HG03196 (cell line): ENCODE measurements at regions not wholly inside any gene's neighbourhood (a gene's known extent, or its start where the extent isn't known, plus 50 kb on each side); places are given as distances from the start of the nearest gene placed in this dataset.
"Not testable (repeated sequence)": the region's sequence is repeated elsewhere in the genome, so short reads cannot be mapped to it uniquely, and the experiment has no call there.

Source experiments
- ATAC-seq: cut with Tn5 transposase; IDR thresholded peaks from one replicate; pipeline ENCODE4 v1.9.1; 2021; ENCODE audit not compliant: unreplicated experiment

- ATAC-seq = no peak
These were observed 172.1 kb downstream of the GOLGA6L6 start for GRCh38 chr15:20369500-20369899.

GRCh38 chr15:20368974-20369373, 172.6 kb downstream of the GOLGA6L6 start:
- ATAC-seq = no peak

DNA sequence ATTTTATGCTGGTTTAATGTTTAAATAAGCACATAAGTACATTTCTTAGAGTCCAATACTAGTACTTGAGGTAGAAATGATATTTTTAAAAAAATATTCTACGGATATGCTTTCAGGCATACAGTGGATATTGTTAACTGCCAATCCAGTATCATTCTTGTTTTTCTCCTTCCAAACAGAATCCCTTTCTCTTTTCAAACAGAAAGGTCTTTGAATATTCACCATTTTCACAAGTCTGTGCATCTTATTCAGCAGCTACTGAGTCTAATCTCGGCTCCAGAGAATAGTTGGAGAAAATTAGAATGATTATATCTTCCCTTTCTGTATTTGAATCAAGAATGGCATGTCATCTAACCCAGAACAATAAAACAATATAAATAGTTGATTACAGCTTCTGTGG, 174.5 kb downstream of the GOLGA6L6 start:
- ATAC-seq = no peak

GRCh38 chr15:20363591-20363990, 178.0 kb downstream of the GOLGA6L6 start:
- ATAC-seq = not testable (repeated sequence)

- no peak for ATAC-seq
These were observed 180.5 kb downstream of the GOLGA6L6 start for GRCh38 chr15:20361091-20361490.

- ATAC-seq = no peak
These were observed 182.7 kb downstream of the GOLGA6L6 start for GRCh38 chr15:20358779-20359414.

- ATAC-seq = no peak
These were observed 183.4 kb downstream of the GOLGA6L6 start for GRCh38 chr15:20358066-20358778.

- no peak for ATAC-seq
These were observed 184.0 kb downstream of the GOLGA6L6 start for GRCh38 chr15:20357481-20358065.

GRCh38 chr15:20356911-20357480, 184.6 kb downstream of the GOLGA6L6 start:
- no peak for ATAC-seq

DNA sequence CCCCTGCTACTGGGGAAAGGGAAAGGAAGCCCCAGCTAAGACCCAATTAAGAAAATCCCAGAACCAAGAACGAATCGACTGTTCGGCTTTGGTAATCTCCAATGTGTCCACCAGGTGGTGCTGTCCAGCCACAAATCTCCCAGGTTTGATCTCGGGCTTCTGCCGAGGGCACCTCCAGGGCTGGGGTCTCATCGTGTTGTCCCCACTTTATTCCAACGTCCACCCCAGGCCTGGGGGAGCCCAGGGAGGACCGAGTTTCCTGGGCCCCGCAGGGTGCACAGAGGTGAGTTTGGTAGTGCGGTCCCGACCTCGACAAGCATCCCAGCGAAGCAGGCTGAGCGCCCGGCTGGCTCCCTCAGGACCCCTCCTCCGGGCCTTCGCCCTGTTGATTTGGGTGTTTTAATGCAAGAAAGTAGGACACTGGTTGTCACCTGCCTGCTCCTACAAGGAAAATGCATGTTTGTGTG, 185.1 kb downstream of the GOLGA6L6 start:
- peak; percentile 35 for ATAC-seq

DNA sequence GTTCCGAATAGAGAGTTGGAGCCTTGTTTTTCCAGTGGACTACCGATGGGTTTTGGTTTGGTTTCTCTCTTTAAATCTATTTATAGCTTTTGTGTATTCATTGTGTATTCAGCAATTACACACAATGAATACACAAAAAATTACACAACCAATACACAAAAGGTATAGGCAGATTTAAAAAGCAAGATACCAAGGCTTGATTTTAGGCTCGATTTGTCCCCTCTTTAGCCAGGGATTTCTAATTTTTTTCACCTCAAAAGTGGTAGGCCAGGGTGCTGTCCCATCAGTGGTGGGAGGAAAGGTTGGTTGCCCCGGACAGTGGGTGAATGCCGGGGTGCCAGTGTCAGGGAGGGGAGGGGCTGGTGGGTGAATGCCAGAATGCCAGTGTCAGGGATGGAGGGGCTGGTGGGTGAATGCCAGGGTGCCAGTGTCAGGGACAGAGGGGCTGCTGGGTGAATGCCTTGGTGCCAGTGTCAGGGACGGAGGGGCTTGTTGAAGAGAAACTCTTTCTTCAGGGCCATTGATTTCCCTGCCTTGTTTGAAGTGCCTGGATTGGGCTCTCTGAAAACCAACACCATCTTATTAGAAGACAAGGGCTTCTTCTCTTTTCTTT, 186.2 kb downstream of the GOLGA6L6 start:
- no peak for ATAC-seq

DNA sequence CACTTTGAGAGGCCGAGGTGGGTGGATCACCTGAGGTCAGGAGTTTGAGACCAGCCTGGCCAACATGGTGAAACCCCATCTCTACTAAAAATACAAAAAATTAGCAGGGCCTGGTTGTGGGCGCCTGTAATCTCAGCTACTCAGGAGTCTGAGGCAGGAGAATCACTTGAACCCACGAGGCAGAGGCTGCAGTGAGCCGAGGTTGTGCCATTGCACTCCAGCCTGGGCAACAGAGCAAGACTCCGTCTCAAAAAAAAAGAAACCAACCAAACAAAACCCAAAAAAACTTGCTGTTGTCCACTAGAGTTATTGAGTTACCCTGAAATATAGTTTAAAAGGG, 186.7 kb downstream of the GOLGA6L6 start:
- ATAC-seq = not testable (repeated sequence)

GRCh38 chr15:20353966-20354883, 187.4 kb downstream of the GOLGA6L6 start:
- ATAC-seq = no peak

DNA sequence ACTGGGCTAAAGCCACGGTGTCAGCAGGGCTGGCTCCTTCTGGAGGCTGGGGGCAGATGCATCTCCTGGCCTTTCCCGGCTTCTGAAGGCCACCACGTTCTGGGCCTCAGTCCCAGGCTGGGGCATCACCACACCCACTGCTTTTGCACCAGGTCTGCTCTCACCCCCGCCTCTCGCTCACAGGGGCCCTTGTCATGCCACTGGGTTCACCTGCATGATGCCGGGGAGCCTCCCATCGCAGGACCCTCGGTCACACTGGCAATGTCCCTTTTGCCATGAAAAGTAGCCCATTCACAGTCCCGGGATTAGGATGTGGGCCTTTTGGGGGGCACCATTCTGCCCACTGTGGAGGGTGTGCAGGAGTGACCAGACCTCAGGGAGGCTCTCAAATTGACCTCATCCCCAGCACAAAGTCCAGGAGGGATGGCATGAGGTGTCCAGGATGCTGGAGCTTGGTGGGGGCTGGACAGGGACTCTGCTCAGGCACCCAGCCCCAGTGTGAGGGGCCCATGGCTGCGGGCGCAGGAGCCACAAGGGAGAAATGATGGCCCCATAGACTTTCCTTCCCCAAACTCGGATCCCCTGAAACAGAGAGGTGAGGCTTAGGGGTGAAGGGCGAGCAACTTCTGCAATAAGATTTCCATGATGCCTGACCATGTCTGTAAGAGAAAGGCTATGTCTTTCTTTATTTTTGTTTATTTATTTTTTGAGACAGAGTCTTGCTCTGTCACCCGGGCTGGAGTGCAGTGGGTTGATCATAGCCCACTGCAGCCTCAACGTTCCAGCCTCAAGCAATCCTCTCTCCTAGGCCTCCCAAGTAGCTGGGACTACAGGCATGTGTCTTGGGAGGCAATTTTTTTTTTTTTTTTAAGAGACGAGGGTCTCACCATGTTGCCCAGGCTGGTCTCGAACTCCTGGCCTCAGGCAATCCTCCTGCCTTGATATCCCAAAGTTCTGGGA, 189.1 kb downstream of the GOLGA6L6 start:
- ATAC-seq = no peak

DNA sequence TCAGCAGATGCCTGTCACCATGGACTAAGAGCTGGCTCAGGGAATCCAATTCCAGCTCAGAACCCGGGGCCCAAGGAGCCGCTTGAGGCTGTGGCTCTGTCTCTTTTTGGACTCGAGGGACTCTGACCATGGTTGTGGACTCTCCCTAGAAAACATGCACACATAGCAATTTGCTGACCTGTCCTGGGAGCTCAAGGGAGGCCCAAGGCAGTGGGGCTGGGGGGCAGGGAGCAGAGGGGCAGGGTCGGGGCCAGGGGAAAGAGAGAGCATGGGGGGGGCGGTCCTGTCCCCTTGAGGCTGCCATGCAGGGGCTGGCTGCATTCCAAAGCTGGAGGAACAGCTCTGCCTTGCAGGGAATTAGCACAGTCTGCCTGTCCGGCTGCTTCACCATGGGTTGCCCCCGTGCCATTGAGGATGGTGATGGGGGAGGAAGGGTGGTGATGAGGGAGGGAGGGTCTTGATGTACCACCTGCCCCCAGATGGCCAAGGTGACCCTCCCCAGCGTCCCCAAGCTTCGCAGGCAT, 190.1 kb downstream of the GOLGA6L6 start:
- no peak for ATAC-seq

- no peak for ATAC-seq
These were observed 191.7 kb downstream of the GOLGA6L6 start for GRCh38 chr15:20349774-20350498.

- no peak for ATAC-seq
These were observed 192.5 kb downstream of the GOLGA6L6 start for GRCh38 chr15:20348900-20349773.
